HS-5 (cell line): ENCODE measurements at regions not wholly inside any gene's neighbourhood (a gene's known extent, or its start where the extent isn't known, plus 50 kb on each side); places are given as distances from the start of the nearest gene placed in this dataset.
"Not testable (repeated sequence)": the region's sequence is repeated elsewhere in the genome, so short reads cannot be mapped to it uniquely, and the experiment has no call there.

Source experiments
- DNase-seq: peaks from one replicate; pipeline ENCODE4 v3.0.0-alpha.2; 2012; ENCODE audit warnings: low read depth

GRCh38 chr15:96914081-96914480 lies 583.6 kb downstream of the NR2F2 start:
- no peak for DNase-seq

- no peak for DNase-seq
Measured at GRCh38 chr15:96916750-96917149, 586.2 kb downstream of the NR2F2 start.

- DNase-seq = no peak
Measured at GRCh38 chr15:96924570-96924969, 594.1 kb downstream of the NR2F2 start.

GRCh38 chr15:96947296-96948229 lies 617.1 kb downstream of the NR2F2 start:
- no peak for DNase-seq

GRCh38 chr15:96948981-96949380 lies 618.5 kb downstream of the NR2F2 start:
- no peak for DNase-seq

- no peak for DNase-seq
Measured at GRCh38 chr15:96958721-96959120, 628.2 kb downstream of the NR2F2 start.

GRCh38 chr15:96959501-96959900 lies 629.0 kb downstream of the NR2F2 start:
- no peak for DNase-seq

GRCh38 chr15:96960711-96961480 lies 630.4 kb downstream of the NR2F2 start:
- no peak for DNase-seq

- DNase-seq = no peak
Measured at GRCh38 chr15:96966554-96966953, 636.1 kb downstream of the NR2F2 start.

GRCh38 chr15:96969732-96970710 lies 639.5 kb downstream of the NR2F2 start:
- DNase-seq = no peak

- DNase-seq = no peak
Measured at GRCh38 chr15:96972201-96972600, 641.7 kb downstream of the NR2F2 start.

GRCh38 chr15:96974761-96975160 lies 644.3 kb downstream of the NR2F2 start:
- no peak for DNase-seq

GRCh38 chr15:96977886-96978285 lies 647.4 kb downstream of the NR2F2 start:
- DNase-seq = no peak

GRCh38 chr15:96978937-96979473 lies 648.5 kb downstream of the NR2F2 start:
- no peak for DNase-seq

GRCh38 chr15:96984121-96984671 lies 653.7 kb downstream of the NR2F2 start:
- not testable (repeated sequence) for DNase-seq

GRCh38 chr15:96992817-96993216 lies 662.3 kb downstream of the NR2F2 start:
- no peak for DNase-seq

GRCh38 chr15:96997538-96997937 lies 667.0 kb downstream of the NR2F2 start:
- no peak for DNase-seq

GRCh38 chr15:97009031-97009431 lies 678.5 kb downstream of the NR2F2 start:
- DNase-seq = no peak

- DNase-seq = no peak
Measured at GRCh38 chr15:97012986-97013385, 682.5 kb downstream of the NR2F2 start.

- DNase-seq = no peak
Measured at GRCh38 chr15:97013491-97013890, 683.0 kb downstream of the NR2F2 start.

GRCh38 chr15:97014001-97014400 lies 683.5 kb downstream of the NR2F2 start:
- no peak for DNase-seq
